Inflammatory macrophage treated with lipopolysaccharide for 1 hour (primary cell): ENCODE measurements at regions not wholly inside any gene's neighbourhood (a gene's known extent, or its start where the extent isn't known, plus 50 kb on each side); places are given as distances from the start of the nearest gene placed in this dataset.
"Not testable (repeated sequence)": the region's sequence is repeated elsewhere in the genome, so short reads cannot be mapped to it uniquely, and the experiment has no call there.

ENCODE experiments used
- DNase-seq, 2 donors: peaks; one replicate each; pipeline ENCODE4 v3.0.0-alpha.2; 2020 to 2022

- no peak for DNase-seq
These were observed 104.4 kb upstream of the SERPINE2 start for GRCh38 chr2:224143526-224143925.

- no peak for DNase-seq
These were observed 103.6 kb upstream of the SERPINE2 start for GRCh38 chr2:224142397-224143312.

GRCh38 chr2:224141304-224141703 lies 102.2 kb upstream of the SERPINE2 start:
- no peak for DNase-seq

GRCh38 chr2:224137208-224137607 lies 98.1 kb upstream of the SERPINE2 start:
- no peak for DNase-seq

GRCh38 chr2:224136396-224136795 lies 97.3 kb upstream of the SERPINE2 start:
- no peak for DNase-seq

- no peak for DNase-seq
These were observed 96.8 kb upstream of the SERPINE2 start for GRCh38 chr2:224135881-224136280.

GRCh38 chr2:224134003-224134734 lies 95.1 kb upstream of the SERPINE2 start:
- no peak for DNase-seq

- DNase-seq, result no peak
These were observed 94.3 kb upstream of the SERPINE2 start for GRCh38 chr2:224133387-224133786.

GRCh38 chr2:224127871-224128501 lies 88.9 kb upstream of the SERPINE2 start:
- no peak for DNase-seq

GRCh38 chr2:224126440-224126839 lies 87.4 kb upstream of the SERPINE2 start:
- DNase-seq, result no peak

GRCh38 chr2:224126003-224126402 lies 86.9 kb upstream of the SERPINE2 start:
- DNase-seq, result no peak

- DNase-seq, result no peak
These were observed 83.5 kb upstream of the SERPINE2 start for GRCh38 chr2:224122542-224122941.

- no peak for DNase-seq
These were observed 82.5 kb upstream of the SERPINE2 start for GRCh38 chr2:224121406-224122067.

GRCh38 chr2:224120986-224121385 lies 81.9 kb upstream of the SERPINE2 start:
- no peak for DNase-seq

- DNase-seq, result not testable (repeated sequence)
These were observed 80.8 kb upstream of the SERPINE2 start for GRCh38 chr2:224119846-224120245.

GRCh38 chr2:224114428-224114827 lies 75.3 kb upstream of the SERPINE2 start:
- DNase-seq, result no peak

GRCh38 chr2:224113930-224114329 lies 74.8 kb upstream of the SERPINE2 start:
- not testable (repeated sequence) for DNase-seq

- DNase-seq, result no peak
These were observed 72.5 kb upstream of the SERPINE2 start for GRCh38 chr2:224111576-224111975.

- DNase-seq, result no peak
These were observed 71.7 kb upstream of the SERPINE2 start for GRCh38 chr2:224110811-224111210.

GRCh38 chr2:224109751-224110150 lies 70.7 kb upstream of the SERPINE2 start:
- DNase-seq, result no peak

- no peak for DNase-seq
These were observed 67.7 kb upstream of the SERPINE2 start for GRCh38 chr2:224106794-224107193.

- no peak for DNase-seq
These were observed 65.7 kb upstream of the SERPINE2 start for GRCh38 chr2:224104668-224105386.
